HG03280 (cell line): ENCODE measurements at regions not wholly inside any gene's neighbourhood (a gene's known extent, or its start where the extent isn't known, plus 50 kb on each side); places are given as distances from the start of the nearest gene placed in this dataset.
"Not testable (repeated sequence)": the region's sequence is repeated elsewhere in the genome, so short reads cannot be mapped to it uniquely, and the experiment has no call there.

Experiments used
- ATAC-seq: cut with Tn5 transposase; IDR thresholded peaks from one replicate; pipeline ENCODE4 v1.9.1; 2021; ENCODE audit warnings: mild to moderate bottlenecking, moderate library complexity; ENCODE audit not compliant: unreplicated experiment

DNA sequence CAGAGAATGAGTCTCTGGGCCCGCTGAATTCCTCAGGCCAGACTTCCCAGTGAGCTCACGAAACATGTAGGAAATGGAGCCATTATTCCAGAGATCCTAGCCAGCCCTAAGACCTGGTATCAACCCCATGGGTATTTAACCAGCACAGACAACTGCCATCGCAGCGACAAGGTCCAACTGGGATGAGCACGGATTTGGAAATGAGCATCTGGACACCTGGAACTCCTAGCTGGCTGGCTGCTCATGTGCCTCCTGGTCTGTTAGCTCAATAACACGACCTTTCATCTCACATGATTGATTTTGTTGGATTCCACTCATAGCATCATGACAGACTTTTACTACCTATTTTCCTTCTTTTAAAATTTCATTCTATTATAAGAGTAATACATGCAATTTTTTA is 51.0 kb downstream of the POU3F3 start:
- no peak for ATAC-seq

DNA sequence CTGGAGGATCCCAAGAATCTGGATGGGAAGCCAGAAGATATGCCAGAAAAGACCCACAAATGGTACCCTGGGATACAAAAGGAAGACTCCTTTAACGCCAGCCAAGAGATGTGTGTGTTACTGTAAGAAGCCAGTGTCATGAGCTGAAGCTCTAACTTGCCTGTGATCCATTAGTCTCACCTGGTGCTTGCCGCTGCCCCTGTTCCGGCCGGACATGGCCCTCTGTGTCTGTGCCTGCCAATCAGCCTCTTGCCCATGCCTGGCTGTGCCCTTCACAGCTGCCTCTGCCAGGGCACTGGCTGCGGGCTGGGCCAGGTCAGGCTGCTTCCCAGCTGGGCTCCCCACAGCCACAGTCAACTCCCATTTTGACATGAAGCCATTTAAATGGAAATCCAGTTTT is 55.4 kb downstream of the POU3F3 start:
- ATAC-seq: no peak

DNA sequence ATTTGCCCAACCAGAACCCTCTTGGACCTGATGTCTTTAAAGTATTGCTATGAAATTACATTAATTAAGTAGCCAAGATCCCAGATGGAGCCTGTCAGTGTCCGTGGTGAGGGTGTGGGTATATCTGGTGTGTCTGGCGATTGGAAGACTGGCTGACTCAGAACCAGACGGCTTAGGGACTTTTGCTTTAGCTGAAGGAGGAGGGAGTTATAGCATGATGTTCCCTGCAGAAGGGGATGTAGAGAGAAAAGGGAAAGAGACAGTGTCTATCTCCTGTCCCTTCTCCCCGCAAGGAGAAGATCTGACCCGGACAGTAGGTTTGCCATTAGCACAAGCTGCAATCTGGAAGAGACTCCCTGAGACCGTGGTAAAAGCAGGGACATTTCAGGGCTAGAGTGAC is 60.6 kb downstream of the POU3F3 start:
- no peak for ATAC-seq

DNA sequence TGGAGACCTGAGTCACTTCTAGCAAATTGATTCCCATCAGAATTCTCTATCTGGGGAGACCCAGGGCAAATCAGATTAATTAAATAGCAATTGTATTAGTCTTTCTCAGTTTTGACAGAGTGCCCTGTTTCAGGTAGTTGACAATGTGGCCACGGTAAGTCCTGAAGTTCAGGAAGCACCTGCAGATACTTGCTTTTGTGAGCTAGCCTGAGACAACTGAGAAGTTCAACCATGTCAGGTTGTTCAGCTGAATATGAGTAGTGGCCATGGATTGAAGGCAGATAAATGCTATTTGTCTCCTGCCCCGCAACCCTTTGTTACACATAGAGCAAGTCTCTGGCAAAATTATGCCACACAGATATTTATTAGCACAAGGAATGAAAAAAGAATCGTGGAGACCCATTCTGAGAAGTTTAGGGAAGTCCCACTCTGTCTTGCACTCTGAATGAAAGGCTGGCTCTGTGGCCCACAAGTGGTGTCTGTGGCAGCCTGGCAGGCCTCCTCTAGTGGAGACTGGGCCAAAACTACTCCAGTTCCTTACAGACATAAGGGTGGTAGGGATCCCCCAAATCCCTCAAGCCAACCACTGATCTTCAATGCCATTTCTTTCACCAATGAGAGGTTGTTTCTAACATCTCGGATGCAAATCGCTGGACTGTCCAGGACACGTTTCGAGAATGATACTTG is 61.3 kb downstream of the POU3F3 start:
- ATAC-seq: no peak

DNA sequence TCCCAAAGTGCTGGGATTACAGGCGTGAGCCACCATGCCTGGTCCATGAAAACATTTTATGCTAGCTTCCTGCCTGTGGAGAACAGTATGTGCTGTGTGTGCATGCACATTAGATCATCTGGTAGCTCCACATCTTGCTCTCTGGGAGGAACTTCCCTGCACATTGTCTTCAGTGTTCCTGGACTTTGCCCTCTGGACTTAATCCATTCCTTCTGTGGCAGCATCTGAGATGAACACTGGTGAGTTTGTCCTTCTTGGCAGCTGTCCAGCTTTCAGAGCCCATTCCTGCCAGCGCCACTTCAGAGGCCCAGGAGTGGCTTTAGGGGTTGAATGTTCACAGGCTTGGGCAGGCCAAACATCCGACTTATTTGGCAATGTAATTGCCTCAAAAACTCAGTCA is 65.2 kb downstream of the POU3F3 start:
- no peak for ATAC-seq

DNA sequence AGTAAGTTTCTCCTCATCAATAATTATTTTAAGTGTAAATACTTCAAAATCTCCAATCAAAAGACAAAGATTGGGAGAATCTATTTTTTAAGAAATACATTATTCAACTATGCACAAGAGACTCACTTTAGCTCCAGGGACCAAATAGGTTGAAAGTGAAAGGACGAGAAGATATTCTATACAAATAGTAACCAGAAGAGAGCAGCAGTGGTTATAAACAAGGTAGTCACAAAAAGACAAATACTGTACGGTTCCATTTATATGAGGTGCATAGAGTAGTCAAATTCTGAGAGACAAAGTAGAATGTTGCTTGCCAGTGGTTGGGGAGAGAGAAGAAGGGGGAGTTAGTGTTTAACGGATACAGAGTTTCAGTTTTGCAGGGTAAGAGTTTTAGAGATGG is 69.8 kb downstream of the POU3F3 start:
- peak; percentile 50 for ATAC-seq

DNA sequence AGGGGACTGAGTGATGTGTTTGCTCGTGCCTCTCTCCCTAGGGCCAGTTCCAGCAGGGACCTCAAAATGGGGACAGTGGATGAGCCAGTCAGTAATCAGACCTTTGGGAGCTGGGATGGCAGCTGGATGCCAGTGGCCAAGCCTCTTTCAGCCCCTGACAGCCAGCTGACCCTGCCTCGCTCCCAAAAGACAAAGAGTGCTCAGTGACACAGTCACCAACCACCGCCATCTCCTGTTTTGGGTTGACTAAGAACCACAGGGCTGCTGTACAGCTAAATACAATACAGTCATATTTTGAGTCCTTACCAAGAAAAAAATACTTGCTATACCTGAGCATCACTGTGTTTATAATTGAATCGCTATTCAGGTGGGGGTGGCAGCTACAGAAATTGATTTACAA is 75.7 kb downstream of the POU3F3 start:
- no peak for ATAC-seq

DNA sequence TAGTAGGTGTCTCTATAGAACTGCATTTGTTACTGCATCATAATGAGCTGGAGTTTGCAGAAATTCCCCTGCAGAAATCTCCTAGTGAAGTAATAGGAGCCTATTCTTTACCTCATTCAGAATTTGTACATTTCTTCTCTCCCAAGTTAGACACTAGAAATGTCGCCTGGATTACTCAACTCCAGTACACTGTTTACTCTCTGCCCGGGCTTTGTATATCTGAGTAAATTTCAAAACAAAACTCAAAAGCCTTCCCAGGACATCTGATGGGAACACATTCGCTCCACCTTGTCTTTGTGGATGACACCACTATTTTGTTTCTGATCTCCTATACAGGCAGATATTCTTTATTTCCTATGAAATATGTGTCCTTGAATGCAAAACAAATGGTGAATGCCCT is 76.8 kb downstream of the POU3F3 start:
- ATAC-seq: no peak

DNA sequence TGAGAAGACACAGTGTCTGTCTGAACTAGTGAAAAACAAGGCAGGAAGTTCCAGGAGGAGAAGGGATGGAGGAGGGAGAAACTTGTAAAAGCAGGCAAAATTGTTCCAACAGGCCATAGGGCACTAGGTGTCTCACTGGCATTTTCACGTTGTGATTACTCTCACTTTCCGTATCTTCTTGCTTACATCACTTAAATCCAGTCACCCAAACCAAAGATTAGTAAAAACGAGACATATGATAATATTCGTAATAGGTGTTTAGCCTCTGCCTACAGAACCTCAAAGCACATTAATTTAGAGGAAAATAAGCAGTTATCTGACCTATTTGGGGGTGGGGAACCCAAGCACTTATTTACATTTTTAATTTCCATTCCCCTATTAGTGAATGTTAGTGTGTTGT is 78.3 kb downstream of the POU3F3 start:
- ATAC-seq: no peak

DNA sequence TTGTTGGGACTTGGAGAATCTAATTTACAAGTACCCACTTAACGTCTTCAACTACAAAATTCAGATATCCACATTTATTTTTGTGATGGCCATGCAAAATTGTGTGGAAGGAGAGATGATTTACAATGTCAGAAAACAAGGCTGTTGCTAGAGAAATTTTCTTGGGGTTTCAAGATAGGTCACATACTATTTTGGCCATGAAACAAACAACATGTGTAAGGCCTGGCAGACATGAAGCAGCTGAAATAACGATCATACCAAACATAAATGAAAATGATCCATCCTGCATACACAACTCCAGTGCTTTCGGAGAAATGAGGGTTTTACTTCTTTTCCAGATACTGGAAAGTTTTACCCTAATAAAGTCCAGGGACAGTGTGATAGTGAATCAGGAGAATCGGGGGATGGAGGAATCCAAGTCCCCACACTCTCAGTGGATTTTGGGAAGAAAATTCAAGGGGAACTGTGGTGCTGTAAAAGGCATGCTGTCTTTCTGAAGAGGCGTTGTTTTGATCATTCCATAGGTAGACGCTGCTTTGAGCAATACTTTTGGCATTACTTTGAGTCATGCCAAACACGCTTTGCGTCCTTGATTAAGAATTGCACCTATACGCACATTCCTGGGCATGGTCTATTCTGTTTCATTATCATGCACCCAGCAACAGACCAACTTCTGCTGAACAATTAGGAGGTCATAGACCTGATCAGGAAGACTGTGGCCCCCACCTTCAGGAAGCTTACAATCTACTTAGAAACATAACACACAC is 79.4 kb downstream of the POU3F3 start:
- no peak for ATAC-seq

DNA sequence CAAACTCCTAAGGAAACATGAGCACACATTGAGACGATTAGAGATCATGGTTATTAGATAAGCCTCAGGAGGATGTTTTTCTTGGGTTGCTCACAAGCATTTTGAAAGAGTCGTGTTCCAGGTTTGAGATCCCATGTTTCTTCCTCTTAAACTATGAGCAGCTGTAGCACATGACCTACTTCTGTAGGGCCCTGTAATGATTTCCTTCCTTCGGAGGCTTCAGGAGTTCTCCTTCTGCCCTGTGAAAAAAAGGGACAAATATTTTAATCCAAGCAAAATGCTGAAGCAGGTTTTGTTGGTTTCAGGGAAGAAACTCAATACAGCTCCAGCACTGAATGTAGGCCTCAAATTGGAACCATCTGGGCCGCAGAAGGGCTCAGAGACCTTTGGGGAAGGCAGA is 82.6 kb downstream of the POU3F3 start:
- ATAC-seq: no peak

DNA sequence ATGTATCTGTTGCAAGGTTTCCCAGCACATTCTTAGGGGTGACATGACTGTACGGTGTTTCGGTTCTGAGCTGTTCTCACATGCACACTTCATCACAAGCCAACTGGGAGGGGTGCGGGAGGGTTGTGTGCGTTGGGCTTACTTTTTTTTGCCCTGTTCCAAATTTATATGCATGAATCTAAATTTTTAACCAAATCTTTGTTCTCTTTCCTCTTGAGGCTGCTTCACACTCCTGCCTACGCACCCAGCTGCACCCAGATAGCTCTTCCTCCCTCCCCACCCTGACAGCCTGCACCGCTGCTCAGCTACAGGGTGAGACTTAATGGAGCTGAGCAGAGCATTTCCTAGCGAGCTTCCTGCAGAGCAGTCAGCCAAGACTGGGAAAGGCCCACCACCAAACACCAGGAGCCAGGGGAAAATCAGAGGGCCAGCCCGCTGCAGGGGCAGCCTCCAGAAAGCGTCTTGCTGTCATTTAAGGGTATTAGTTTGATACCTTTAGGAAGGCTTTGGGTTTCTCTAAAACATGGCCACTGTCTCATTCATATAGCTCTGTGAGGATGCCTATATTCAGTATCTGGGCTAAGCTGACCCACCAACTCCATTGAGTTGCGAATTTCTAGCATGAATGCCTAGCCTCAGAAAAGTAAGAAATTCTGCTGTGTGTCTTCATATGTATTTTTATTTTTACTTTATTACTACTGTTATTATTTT is 84.5 kb downstream of the POU3F3 start:
- peak; percentile 81 for ATAC-seq

DNA sequence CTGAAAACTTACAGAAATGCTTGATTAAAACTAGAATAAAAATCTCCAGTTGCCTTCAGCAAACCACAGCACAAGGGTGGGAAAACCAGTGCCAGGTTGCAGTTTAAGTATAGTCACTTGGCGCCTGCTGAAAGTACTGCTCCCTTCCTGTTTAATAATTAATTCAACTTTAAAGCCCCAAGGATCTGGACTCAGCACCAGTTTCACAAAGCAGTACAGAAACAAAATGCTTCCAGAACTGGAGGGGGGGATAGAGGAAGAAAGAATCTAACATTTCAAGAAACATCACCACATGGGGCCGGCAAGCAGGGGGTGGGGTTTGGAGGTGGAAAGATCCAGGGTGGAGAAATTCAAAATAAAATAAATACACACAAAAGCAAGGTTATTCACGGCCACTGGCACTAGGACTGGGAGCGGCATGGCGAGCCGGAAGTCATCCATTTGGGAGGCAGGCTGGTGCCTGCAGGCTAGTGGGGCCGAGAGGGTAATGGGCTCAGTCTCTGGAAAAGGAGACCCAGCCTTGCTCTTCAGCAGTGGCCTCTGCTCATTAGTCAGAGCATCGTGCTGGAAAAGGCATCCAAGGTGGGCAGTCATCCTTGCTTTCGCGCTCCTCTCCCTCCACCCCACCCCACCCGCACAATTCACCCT is 85.8 kb downstream of the POU3F3 start:
- no peak for ATAC-seq

DNA sequence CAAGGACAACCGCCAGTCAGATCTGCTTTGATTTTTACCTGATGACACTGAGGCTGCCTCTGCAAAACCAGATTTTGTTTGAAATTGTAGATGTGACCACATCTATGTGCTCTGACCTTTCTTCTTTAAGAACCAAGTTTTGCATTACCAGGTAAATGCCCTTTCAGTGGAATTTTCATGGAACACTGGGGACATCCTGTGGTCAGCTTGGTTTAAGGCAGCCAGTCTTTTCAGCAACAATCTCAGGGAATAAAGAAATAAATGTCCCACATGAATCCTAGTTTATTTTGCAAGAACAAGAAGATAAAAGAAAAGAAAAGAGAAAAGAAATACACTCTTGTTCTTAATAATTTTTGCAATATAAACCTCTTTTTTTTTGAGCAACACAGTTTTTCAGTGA is 90.6 kb downstream of the POU3F3 start:
- no peak for ATAC-seq

DNA sequence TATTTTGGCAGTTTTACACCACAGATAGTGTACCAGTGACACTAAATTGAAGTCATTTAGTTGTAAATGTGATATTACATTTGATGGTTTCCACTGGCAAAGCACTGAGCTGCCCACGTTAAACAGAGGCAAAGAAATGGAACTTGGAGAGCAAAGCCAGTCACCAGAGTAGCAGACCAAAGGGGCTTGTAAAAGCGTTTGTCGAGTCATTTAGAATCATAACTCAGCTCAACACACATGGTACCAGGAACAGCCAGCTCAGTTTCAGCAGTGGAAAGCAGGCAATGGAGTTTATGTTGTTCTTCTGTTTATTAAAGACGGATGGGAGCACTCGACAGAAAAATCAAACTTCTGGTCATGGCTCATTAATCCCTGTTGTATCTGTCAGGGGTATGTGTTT is 91.2 kb downstream of the POU3F3 start:
- ATAC-seq: no peak

DNA sequence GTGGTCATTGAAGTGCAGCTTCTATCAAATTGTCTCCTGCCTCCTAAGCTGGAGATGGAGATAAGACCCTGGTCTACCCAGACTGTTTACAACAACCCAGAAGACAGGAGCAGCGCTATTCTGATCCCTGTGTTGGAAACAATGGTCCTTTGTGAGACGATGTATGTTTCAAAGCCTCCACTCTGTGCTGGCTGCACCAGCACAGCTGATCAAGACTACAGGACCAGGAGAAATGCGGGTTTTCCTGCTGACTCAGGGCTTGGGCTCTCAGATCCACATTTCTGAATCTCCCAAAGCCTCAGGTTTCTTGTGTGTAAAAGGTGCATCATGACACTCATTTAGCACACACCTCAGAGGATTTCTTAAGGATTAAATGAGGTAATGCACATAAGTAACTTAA is 92.0 kb downstream of the POU3F3 start:
- no peak for ATAC-seq

DNA sequence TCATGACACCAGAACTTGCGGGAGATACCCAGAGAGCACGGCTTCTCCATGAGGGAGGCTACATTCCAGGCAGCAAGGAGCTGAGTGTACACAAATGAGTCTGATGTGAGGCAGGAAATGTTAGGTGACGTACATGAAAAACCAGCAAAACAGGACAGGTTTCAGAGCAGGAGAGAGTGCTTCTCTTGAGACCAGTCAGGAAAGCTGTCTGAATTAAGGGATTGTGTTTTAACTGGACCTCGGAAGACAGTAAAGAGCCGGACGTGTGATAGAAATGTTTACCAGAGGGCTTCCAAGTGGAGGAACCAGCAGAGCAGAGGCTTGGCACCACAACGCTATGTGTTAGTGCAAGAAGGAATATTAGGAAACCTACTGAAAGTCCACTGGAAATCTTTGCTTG is 90.4 kb upstream of the MRPS9 start:
- ATAC-seq: not testable (repeated sequence)

DNA sequence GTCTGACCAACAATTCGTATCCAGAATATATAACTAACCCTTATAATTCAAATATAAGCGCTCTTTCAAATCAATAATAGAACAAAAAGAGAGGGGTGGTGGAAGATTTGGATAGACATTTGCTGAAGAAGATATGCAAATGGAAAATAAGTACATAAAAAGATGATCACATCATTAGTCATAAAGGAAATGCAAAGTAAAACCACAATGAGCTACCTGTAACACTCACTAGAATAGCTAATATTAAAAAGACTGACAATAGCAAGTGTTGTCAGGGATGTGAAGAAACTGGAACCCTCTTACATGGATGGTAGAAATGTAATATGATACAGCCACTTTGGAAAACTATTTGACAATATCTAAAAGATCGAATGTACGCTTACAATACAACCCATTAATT is 84.9 kb upstream of the MRPS9 start:
- no peak for ATAC-seq

DNA sequence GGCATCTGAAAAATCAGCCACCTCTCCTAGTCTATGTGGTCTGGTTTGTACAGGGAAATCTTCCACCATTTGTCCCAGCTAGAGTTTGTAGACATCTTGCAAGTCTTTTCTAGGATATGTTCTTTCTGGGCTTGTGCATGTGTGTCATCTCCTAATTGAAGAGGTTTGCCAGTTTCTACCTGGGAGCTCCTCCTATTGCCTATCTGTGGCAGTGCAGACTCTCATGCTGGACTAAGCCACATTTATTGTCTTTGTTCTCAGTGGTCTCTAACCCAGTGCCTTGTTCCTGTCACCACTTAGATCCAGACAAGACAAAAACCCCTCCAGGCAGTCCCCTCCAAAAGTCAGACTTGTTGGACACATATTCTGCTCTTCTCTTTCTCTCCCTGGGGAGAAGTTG is 72.0 kb upstream of the MRPS9 start:
- ATAC-seq: no peak

DNA sequence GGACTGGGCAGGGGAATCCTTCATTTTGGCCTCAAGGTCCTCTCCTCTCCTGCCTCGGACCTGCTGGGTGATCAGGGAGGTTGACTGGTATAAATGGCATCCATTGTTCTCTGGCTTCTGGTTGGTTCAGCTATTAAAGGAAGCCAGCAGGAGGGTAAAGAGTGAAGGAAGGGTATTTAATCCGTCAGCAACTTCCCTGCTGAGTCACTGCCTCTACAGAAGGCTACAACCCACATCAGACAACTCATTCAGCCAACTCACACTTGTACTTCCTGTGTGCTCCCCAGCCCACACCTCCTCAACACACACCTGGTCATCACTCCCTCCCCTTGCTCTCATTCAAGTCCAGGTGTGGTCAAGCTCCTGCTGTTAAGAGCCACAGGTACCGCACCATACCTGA is 68.3 kb upstream of the MRPS9 start:
- no peak for ATAC-seq

DNA sequence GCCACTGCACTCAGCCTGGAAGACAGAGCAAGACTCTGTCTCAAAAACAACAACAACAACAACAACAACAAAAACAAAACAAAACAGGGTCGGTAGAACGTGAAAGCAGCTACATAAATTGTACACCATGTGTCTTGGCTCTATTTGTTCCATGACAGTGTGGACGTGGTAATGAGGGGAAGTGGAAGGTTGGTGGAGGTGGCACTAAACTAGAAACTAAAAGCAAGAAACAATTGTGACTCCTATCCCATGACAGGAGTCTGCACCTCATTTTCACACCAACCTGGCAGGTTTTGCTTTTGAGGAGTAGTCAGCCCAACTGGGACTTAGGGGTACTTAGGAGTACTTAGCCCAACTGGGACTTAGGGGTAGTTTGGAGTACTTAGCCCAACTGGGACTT is 62.5 kb upstream of the MRPS9 start:
- ATAC-seq: no peak

DNA sequence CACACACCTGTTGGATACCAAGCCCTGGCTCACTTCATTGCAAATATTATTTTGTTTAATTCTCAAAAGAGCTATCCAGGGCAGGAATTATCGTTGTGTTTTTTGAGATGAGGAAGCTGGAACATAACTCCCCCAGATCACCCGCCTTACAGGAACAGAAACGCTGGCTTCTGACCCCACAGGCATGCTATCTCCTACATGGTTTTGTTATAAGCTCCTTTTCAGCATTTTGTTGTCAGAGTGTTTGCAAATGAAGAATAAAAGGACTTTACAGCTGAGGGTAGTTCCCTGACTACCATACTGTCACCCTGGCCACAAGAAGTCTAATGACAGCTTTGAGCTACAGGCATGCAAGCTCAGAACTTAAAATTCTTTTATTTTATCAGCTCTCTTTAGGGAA is 62.0 kb upstream of the MRPS9 start:
- ATAC-seq: no peak
